OCI-LY1 (cell line): ENCODE measurements at regions not wholly inside any gene's neighbourhood (a gene's known extent, or its start where the extent isn't known, plus 50 kb on each side); places are given as distances from the start of the nearest gene placed in this dataset.

Experiments
- H2AFZ ChIP-seq: fragments of 200-600 bp; sonication (generic), shearing (Covaris generic); 2 replicates; pipeline ENCODE4 v1.6.0; 2014; ENCODE audit warnings: antibody characterized with exemption, mild to moderate bottlenecking, low read length
- H3F3A ChIP-seq: fragments of 200-600 bp; sonication (generic), shearing (Covaris generic); 2 replicates; pipeline ENCODE4 v1.6.0; 2014; ENCODE audit warnings: mild to moderate bottlenecking, antibody characterized with exemption, low read length, moderate library complexity; ENCODE audit not compliant: insufficient read depth
- H3K27ac ChIP-seq: fragments of 200-600 bp; sonication (generic); 2 replicates; pipeline ENCODE4 v1.5.1; 2014; ENCODE audit warnings: low read length, mixed run types, mild to moderate bottlenecking, low read depth; ENCODE audit not compliant: poor library complexity, severe bottlenecking
- H3K27me3 ChIP-seq: fragments of 200-600 bp; sonication (generic); 2 replicates; pipeline ENCODE4 v1.6.0; 2014; ENCODE audit warnings: antibody characterized with exemption, mild to moderate bottlenecking, low read length, moderate library complexity; ENCODE audit not compliant: insufficient read depth
- H3K36me3 ChIP-seq: fragments of 200-600 bp; sonication (generic); 2 replicates; pipeline ENCODE4 v1.6.1; 2014; ENCODE audit warnings: mild to moderate bottlenecking, antibody characterized with exemption, low read length, moderate library complexity, mixed read lengths; ENCODE audit not compliant: insufficient read depth
- H3K4me1 ChIP-seq: fragments of 200-600 bp; sonication (generic); 2 replicates; pipeline ENCODE4 v1.5.1; 2014; ENCODE audit warnings: mild to moderate bottlenecking, low read length, moderate library complexity; ENCODE audit not compliant: insufficient read depth, severe bottlenecking
- H3K4me2 ChIP-seq: fragments of 200-600 bp; sonication (generic), shearing (Covaris generic); 2 replicates; pipeline ENCODE4 v1.6.1; 2014; ENCODE audit warnings: low read length
- H3K4me3 ChIP-seq: fragments of 200-600 bp; sonication (generic); 2 replicates; pipeline ENCODE4 v1.5.1; 2014; ENCODE audit warnings: low read length, low read depth, mild to moderate bottlenecking, mixed read lengths; ENCODE audit not compliant: poor library complexity, severe bottlenecking
- H3K79me2 ChIP-seq: fragments of 200-600 bp; shearing (Covaris generic); 2 replicates; pipeline ENCODE4 v1.6.1; 2016; ENCODE audit warnings: mixed run types, low read length, mixed read lengths; ENCODE audit not compliant: insufficient read depth
- H3K9ac ChIP-seq: fragments of 200-600 bp; sonication (generic), shearing (Covaris generic); 2 replicates; pipeline ENCODE4 v1.6.1; 2014; ENCODE audit warnings: mild to moderate bottlenecking, low read length, mixed read lengths
- H3K9me2 ChIP-seq: fragments of 200-600 bp; sonication (generic), shearing (Covaris generic); 2 replicates; pipeline ENCODE4 v1.6.1; 2014; ENCODE audit warnings: low read depth, mild to moderate bottlenecking, low read length, mixed read lengths
- H3K9me3 ChIP-seq: fragments of 200-600 bp; shearing (Covaris generic); 2 replicates; pipeline ENCODE4 v1.6.1; 2014; ENCODE audit warnings: low read length, mixed read lengths
- H4K20me1 ChIP-seq: fragments of 200-600 bp; sonication (generic), shearing (Covaris generic); 2 replicates; pipeline ENCODE4 v1.6.0; 2016; ENCODE audit warnings: mild to moderate bottlenecking, low read length; ENCODE audit not compliant: insufficient read depth
- CTCF ChIP-seq: fragments of 200-600 bp; sonication (generic), shearing (Covaris generic); IDR thresholded peaks from 2 replicates; pipeline ENCODE4 v1.5.1; 2017; ENCODE audit warnings: mild to moderate bottlenecking, antibody characterized with exemption, low read length, moderate library complexity, mixed read lengths
- EZH2 ChIP-seq: fragments of 200-600 bp; sonication (generic), shearing (Covaris generic); IDR thresholded peaks from 2 replicates; pipeline ENCODE4 v1.8.0; 2017; ENCODE audit warnings: borderline replicate concordance, mixed run types, mild to moderate bottlenecking, antibody characterized with exemption, low read length, moderate library complexity, mixed read lengths

DNA sequence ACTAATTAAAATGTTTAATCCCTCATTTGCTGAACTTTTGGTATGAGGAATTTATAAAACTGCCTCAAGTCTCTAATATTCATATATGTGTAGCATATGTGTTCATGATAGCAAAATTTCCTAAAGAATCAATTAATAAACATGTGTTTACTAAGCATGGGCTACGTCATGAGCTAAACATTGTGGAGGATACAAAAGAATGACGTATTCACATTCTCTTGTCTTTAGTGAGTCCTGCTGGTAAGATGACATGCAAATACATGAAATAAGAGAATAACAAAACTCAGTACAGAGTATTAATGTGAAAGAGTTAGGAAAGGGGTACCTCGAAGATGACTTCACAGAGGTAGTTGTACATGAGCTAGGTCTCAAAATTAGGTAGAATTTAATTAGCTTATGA, 121.9 kb upstream of the POF1B start:
- no peaks in the 10 kb centered on the region for H3K4me1 ChIP-seq
- H3K4me3 ChIP-seq: no peak overlapping the region
- H3K4me2 ChIP-seq: no peak overlapping the region
- H3K9ac ChIP-seq: no peak overlapping the region
- no peaks in the 10 kb centered on the region for H3K36me3 ChIP-seq
- H3F3A ChIP-seq: no peaks in the 10 kb centered on the region
- no peak overlapping the region for H2AFZ ChIP-seq
- H3K9me2 ChIP-seq: no peaks in the 10 kb centered on the region
- H3K27me3 ChIP-seq: no peaks in the 10 kb centered on the region
- no peaks in the 10 kb centered on the region for H3K9me3 ChIP-seq
- TF ChIP-seq EZH2 (no peak), CTCF (no peak)
- no peak overlapping the region for H3K27ac ChIP-seq
- H4K20me1 ChIP-seq: no peaks in the 10 kb centered on the region
- no peaks in the 10 kb centered on the region for H3K79me2 ChIP-seq

DNA sequence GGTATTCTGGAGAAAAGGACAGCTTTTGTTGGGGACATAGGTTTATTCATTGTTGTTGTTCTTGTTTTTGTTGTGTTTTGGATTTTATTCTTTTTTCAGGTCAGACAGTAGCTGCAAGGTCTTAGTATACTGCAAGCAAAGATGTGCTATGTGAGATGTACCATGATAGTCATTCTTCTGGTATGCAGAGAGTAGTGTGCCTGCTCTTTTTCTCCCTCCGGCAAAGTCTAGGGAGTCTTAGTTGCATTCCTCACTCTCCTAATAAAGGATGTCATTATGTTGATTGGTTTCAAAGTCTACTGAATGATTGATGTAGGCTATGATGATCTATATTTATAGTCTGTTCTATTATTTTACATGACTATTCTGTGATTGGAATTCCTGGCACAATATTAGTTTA, 119.9 kb upstream of the POF1B start:
- no peaks in the 10 kb centered on the region for H3K9me3 ChIP-seq
- no peak overlapping the region for H3K9ac ChIP-seq
- no peaks in the 10 kb centered on the region for H3K27me3 ChIP-seq
- H3K9me2 ChIP-seq: no peaks in the 10 kb centered on the region
- no peak overlapping the region for H3K4me2 ChIP-seq
- H3K79me2 ChIP-seq: no peaks in the 10 kb centered on the region
- H3K36me3 ChIP-seq: no peaks in the 10 kb centered on the region
- H3F3A ChIP-seq: no peaks in the 10 kb centered on the region
- H3K4me3 ChIP-seq: no peak overlapping the region
- H3K27ac ChIP-seq: no peak overlapping the region
- H2AFZ ChIP-seq: no peak overlapping the region
- no peaks in the 10 kb centered on the region for H3K4me1 ChIP-seq
- no peaks in the 10 kb centered on the region for H4K20me1 ChIP-seq
- TF ChIP-seq EZH2 (no peak), CTCF (no peak)

DNA sequence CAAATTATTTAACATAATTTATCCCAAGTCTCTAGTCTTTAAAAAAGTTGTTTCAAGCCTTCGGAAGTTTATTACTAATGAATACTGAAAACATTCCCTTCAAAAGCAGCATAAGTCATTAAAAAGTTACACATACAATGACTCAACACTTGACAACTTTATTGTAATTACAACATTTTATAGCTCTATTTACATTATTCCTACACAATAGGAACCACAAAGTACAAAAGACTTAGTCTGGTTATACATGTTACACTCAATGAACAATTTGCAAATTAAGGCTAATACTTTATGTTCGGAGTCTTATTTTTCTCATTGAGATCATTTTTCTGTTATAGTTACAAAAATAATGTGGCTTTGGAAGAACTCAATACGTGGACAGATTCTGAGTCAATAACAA, 114.4 kb upstream of the POF1B start:
- Histone ChIP-seq H3K9me2 (no peaks in the 10 kb centered on the region), H3K4me1 (no peaks in the 10 kb centered on the region), H4K20me1 (no peaks in the 10 kb centered on the region)

More for the DNA sequence above, 114.4 kb upstream of the POF1B start:
- no peaks in the 10 kb centered on the region for H3K79me2 ChIP-seq
- H2AFZ ChIP-seq: no peak overlapping the region
- no peak overlapping the region for H3K4me2 ChIP-seq
- no peaks in the 10 kb centered on the region for H3K36me3 ChIP-seq
- H3K9ac ChIP-seq: no peak overlapping the region
- no peaks in the 10 kb centered on the region for H3F3A ChIP-seq
- H3K4me3 ChIP-seq: no peak overlapping the region
- H3K9me3 ChIP-seq: no peaks in the 10 kb centered on the region
- no peak overlapping the region for H3K27ac ChIP-seq
- no peak for TF ChIP-seq CTCF
- no peak for TF ChIP-seq EZH2
- no peaks in the 10 kb centered on the region for H3K27me3 ChIP-seq
